SU-DHL-6 (cell line): ENCODE measurements at regions not wholly inside any gene's neighbourhood (a gene's known extent, or its start where the extent isn't known, plus 50 kb on each side); places are given as distances from the start of the nearest gene placed in this dataset.

Experiments used
- EZH2phosphoT487 ChIP-seq: fragments of 200-600 bp; sonication (generic), shearing (Covaris generic); conservative IDR thresholded peaks from 2 replicates; pipeline ENCODE4 v1.6.1; 2018; ENCODE audit warnings: mild to moderate bottlenecking, antibody characterized with exemption, low read length, moderate library complexity, mixed read lengths
- TF ChIP-seq, protein P1 (sequence below): fragments of 200-600 bp; sonication (generic); IDR thresholded peaks from one replicate; pipeline ENCODE4 v1.5.1; 2017; ENCODE audit warnings: antibody characterized with exemption, mild to moderate bottlenecking, low read length, moderate library complexity; ENCODE audit not compliant: insufficient read depth, poor library complexity, severe bottlenecking

DNA sequence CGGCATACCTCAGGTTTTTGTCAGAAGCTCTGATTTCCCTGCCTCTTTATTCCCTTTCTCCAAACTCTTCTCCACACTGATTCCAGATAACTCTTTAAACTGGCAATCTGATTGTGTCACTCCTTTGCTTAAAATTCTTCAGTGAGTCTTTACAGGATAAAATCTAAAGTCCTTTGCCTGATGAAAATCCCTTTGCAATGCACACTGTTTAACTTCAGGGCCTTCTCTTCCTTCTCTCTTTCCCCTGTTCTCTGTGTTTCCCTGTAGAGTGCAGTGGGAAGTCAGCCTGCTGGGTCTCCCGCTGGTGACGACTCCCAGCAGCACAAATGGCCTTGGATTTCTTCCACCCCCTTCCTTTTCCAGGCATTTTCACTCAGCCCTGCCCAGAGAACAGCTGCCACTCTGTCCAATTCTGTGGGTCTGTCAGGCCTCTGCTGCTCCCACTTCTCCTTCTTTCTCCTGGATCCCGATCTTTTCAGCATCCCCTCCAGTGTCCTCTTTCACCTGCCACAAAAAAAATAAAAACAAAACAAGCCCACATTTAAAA is 189.9 kb upstream of the NWD2 start:
- TF ChIP-seq, protein P1, sequence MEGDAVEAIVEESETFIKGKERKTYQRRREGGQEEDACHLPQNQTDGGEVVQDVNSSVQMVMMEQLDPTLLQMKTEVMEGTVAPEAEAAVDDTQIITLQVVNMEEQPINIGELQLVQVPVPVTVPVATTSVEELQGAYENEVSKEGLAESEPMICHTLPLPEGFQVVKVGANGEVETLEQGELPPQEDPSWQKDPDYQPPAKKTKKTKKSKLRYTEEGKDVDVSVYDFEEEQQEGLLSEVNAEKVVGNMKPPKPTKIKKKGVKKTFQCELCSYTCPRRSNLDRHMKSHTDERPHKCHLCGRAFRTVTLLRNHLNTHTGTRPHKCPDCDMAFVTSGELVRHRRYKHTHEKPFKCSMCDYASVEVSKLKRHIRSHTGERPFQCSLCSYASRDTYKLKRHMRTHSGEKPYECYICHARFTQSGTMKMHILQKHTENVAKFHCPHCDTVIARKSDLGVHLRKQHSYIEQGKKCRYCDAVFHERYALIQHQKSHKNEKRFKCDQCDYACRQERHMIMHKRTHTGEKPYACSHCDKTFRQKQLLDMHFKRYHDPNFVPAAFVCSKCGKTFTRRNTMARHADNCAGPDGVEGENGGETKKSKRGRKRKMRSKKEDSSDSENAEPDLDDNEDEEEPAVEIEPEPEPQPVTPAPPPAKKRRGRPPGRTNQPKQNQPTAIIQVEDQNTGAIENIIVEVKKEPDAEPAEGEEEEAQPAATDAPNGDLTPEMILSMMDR, result no peak
- no peak for TF ChIP-seq EZH2phosphoT487
